GM21423 (cell line): ENCODE measurements at regions not wholly inside any gene's neighbourhood (a gene's known extent, or its start where the extent isn't known, plus 50 kb on each side); places are given as distances from the start of the nearest gene placed in this dataset.
"Not testable (repeated sequence)": the region's sequence is repeated elsewhere in the genome, so short reads cannot be mapped to it uniquely, and the experiment has no call there.

Experiments
- ATAC-seq: cut with Tn5 transposase; IDR thresholded peaks from one replicate; pipeline ENCODE4 v1.9.1; 2021; ENCODE audit warnings: mild to moderate bottlenecking, moderate library complexity; ENCODE audit not compliant: unreplicated experiment

GRCh38 chr11:92035488-92035887 is 189.1 kb upstream of the FAT3 start:
- no peak for ATAC-seq

- ATAC-seq, result not testable (repeated sequence)
These were observed 197.5 kb upstream of the FAT3 start for GRCh38 chr11:92027136-92027535.

- no peak for ATAC-seq
These were observed 198.0 kb upstream of the FAT3 start for GRCh38 chr11:92026664-92027063.

- no peak for ATAC-seq
These were observed 199.8 kb upstream of the FAT3 start for GRCh38 chr11:92024788-92025187.

- ATAC-seq, result no peak
These were observed 202.1 kb upstream of the FAT3 start for GRCh38 chr11:92022499-92022898.

- no peak for ATAC-seq
These were observed 206.3 kb upstream of the FAT3 start for GRCh38 chr11:92018332-92018731.

GRCh38 chr11:92008249-92008648 is 216.4 kb upstream of the FAT3 start:
- ATAC-seq, result no peak

GRCh38 chr11:92002568-92002967 is 222.1 kb upstream of the FAT3 start:
- ATAC-seq, result no peak

- ATAC-seq, result no peak
These were observed 226.1 kb upstream of the FAT3 start for GRCh38 chr11:91998481-91998880.

- ATAC-seq, result no peak
These were observed 227.4 kb upstream of the FAT3 start for GRCh38 chr11:91997226-91997625.

- no peak for ATAC-seq
These were observed 228.1 kb upstream of the FAT3 start for GRCh38 chr11:91996526-91996925.

- not testable (repeated sequence) for ATAC-seq
These were observed 236.2 kb upstream of the FAT3 start for GRCh38 chr11:91988443-91988842.

- ATAC-seq, result no peak
These were observed 238.4 kb upstream of the FAT3 start for GRCh38 chr11:91986218-91986617.

- ATAC-seq, result no peak
These were observed 240.5 kb upstream of the FAT3 start for GRCh38 chr11:91984033-91984584.

GRCh38 chr11:91981995-91982394 is 242.6 kb upstream of the FAT3 start:
- no peak for ATAC-seq

- ATAC-seq, result no peak
These were observed 244.8 kb upstream of the FAT3 start for GRCh38 chr11:91979775-91980174.

GRCh38 chr11:91978747-91979146 is 245.9 kb upstream of the FAT3 start:
- no peak for ATAC-seq

- ATAC-seq, result no peak
These were observed 251.9 kb upstream of the FAT3 start for GRCh38 chr11:91972665-91973266.

- no peak for ATAC-seq
These were observed 254.0 kb upstream of the FAT3 start for GRCh38 chr11:91970624-91971023.

GRCh38 chr11:91969486-91969885 is 255.1 kb upstream of the FAT3 start:
- no peak for ATAC-seq

- ATAC-seq, result no peak
These were observed 256.9 kb upstream of the FAT3 start for GRCh38 chr11:91967691-91968045.

GRCh38 chr11:91967026-91967690 is 257.5 kb upstream of the FAT3 start:
- no peak for ATAC-seq

GRCh38 chr11:91966368-91966767 is 258.2 kb upstream of the FAT3 start:
- no peak for ATAC-seq
